Liver (tissue), 8 donors: ENCODE measurements at regions not wholly inside any gene's neighbourhood (a gene's known extent, or its start where the extent isn't known, plus 50 kb on each side); places are given as distances from the start of the nearest gene placed in this dataset.

Source experiments
- DNase-seq: peaks from one replicate; pipeline ENCODE4 v3.0.0-alpha.2; 2017; ENCODE audit warnings: low spot score
- H3K27ac ChIP-seq, 2 donors: one replicate each; pipeline ENCODE4 v1.7.0; 2013; ENCODE audit warnings: inconsistent platforms in 2 of 2, low read length in 2 of 2, control low read depth in 1 of 2, low read depth in 1 of 2, mild to moderate bottlenecking in 1 of 2
- H3K27me3 ChIP-seq, 4 donors: one replicate each; pipeline versions ENCODE4 v1.6.1 to v1.7.0; 2013; ENCODE audit warnings: low read length in 3 of 4, inconsistent platforms in 1 of 4, mild to moderate bottlenecking in 1 of 4, moderate library complexity in 1 of 4; ENCODE audit not compliant: control insufficient read depth in 4 of 4, insufficient read depth in 4 of 4
- H3K36me3 ChIP-seq, 4 donors: one replicate each; pipeline versions ENCODE4 v1.6.1 to v1.7.0; 2013; ENCODE audit warnings: low read length in 3 of 4, mild to moderate bottlenecking in 3 of 4, low read depth in 1 of 4, moderate library complexity in 1 of 4; ENCODE audit not compliant: control insufficient read depth in 4 of 4, insufficient read depth in 3 of 4
- H3K4me1 ChIP-seq, 4 donors: one replicate each; pipeline versions ENCODE4 v1.6.1 to v1.7.0; 2013; ENCODE audit warnings: low read length in 3 of 4, mild to moderate bottlenecking in 3 of 4, moderate library complexity in 1 of 4; ENCODE audit not compliant: control insufficient read depth in 4 of 4, insufficient read depth in 4 of 4
- H3K4me3 ChIP-seq, 3 donors: one replicate each; pipeline versions ENCODE4 v1.6.1 to v1.7.0; 2013; ENCODE audit warnings: low read length in 3 of 3, control low read depth in 1 of 3, low read depth in 1 of 3, mild to moderate bottlenecking in 1 of 3
- H3K9ac ChIP-seq, 2 donors: one replicate each; pipeline ENCODE4 v1.7.0; 2013; ENCODE audit warnings: low read length in 2 of 2, mild to moderate bottlenecking in 2 of 2, moderate library complexity in 2 of 2, control low read depth in 1 of 2, low read depth in 1 of 2
- H3K9me3 ChIP-seq, 4 donors: one replicate each; pipeline versions ENCODE4 v1.6.1 to v1.7.0; 2013; ENCODE audit warnings: low read length in 3 of 4; ENCODE audit not compliant: control insufficient read depth in 4 of 4
- ATF3 ChIP-seq: IDR thresholded peaks from 2 replicates; pipeline ENCODE4 v1.6.1; 2016; ENCODE audit warnings: antibody characterized with exemption
- CTCF ChIP-seq: fragments of 150-350 bp; IDR thresholded peaks from 2 replicates; pipeline ENCODE4 v1.5.1; 2017; ENCODE audit warnings: improper control_type of control experiment, low read depth, low read length; ENCODE audit not compliant: missing input control
- EGR1 ChIP-seq, 2 donors: IDR thresholded peaks; 2 replicates each; pipeline ENCODE4 v1.6.1; 2016 to 2018; ENCODE audit warnings: antibody characterized with exemption in 2 of 2, low read depth in 2 of 2
- FOXA1 ChIP-seq: IDR thresholded peaks from 2 replicates; pipeline ENCODE4 v1.6.1; 2016; ENCODE audit warnings: antibody characterized with exemption
- FOXA2 ChIP-seq: IDR thresholded peaks from 2 replicates; pipeline ENCODE4 v1.6.1; 2016; ENCODE audit warnings: antibody characterized with exemption
- HNF4A ChIP-seq, 2 donors: conservative IDR thresholded peaks; 2 replicates each; pipeline ENCODE4 v1.6.1; 2016; ENCODE audit warnings: antibody characterized with exemption in 2 of 2, mild to moderate bottlenecking in 2 of 2
- JUND ChIP-seq, 2 donors: IDR thresholded peaks; 2 replicates each; pipeline ENCODE4 v1.6.1; 2016; ENCODE audit warnings: antibody characterized with exemption in 2 of 2
- NR2F2 ChIP-seq: IDR thresholded peaks from 2 replicates; pipeline ENCODE4 v1.6.1; 2016; ENCODE audit warnings: antibody characterized with exemption
- RAD21 ChIP-seq, 2 donors: IDR thresholded peaks; 2 replicates each; pipeline ENCODE4 v1.6.1; 2016; ENCODE audit warnings: antibody characterized with exemption in 2 of 2, mild to moderate bottlenecking in 2 of 2
- REST ChIP-seq: IDR thresholded peaks from 2 replicates; pipeline ENCODE4 v1.6.1; 2016; ENCODE audit warnings: antibody characterized with exemption, mild to moderate bottlenecking
- RXRA ChIP-seq, 2 donors: IDR thresholded peaks; 2 replicates each; pipeline ENCODE4 v1.6.1; 2017 to 2018; ENCODE audit warnings: antibody characterized with exemption in 2 of 2, mild to moderate bottlenecking in 1 of 2
- SP1 ChIP-seq: IDR thresholded peaks from 2 replicates; pipeline ENCODE4 v1.6.1; 2018; ENCODE audit warnings: antibody characterized with exemption, mild to moderate bottlenecking
- TAF1 ChIP-seq: conservative IDR thresholded peaks from 2 replicates; pipeline ENCODE4 v1.6.1; 2016; ENCODE audit warnings: antibody characterized with exemption, mild to moderate bottlenecking
- YY1 ChIP-seq: IDR thresholded peaks from 2 replicates; pipeline ENCODE4 v1.6.1; 2016; ENCODE audit warnings: antibody characterized with exemption, mild to moderate bottlenecking
- ZBTB33 ChIP-seq: IDR thresholded peaks from 2 replicates; pipeline ENCODE4 v1.6.1; 2016; ENCODE audit warnings: antibody characterized with exemption
- WGBS: extraction: QIAGEN DNeasy Blood & Tissue Kit; methylation state at CpG from one replicate; pipeline ENCODE4 v1.1.7; 2013; 5-methylcytosine and 5-hydroxymethylcytosine counted together
- donor health status: healthy.
- donor health status: healthy.
- donor health status: healthy.
- donor health status: healthy.
- donor health status: healthy.

GRCh38 chr11:36777311-36777710 is 179.3 kb upstream of the RAG2 start:
- Histone ChIP-seq H3K9ac (no peak overlapping the region), H3K9me3 (no peaks in the 10 kb centered on the region), H3K4me1 (no peaks in the 10 kb centered on the region), H3K4me3 (no peak overlapping the region), H3K27me3 (no peaks in the 10 kb centered on the region), H3K27ac (no peak overlapping the region), H3K36me3 (no peaks in the 10 kb centered on the region)
- 69% methylated on average over 2 of the region's 2 CpGs for WGBS
- no peak for DNase-seq
- TF ChIP-seq RAD21 (IDR thresholded peaks at IDR 0.05), result no peak
- no peak for TF ChIP-seq FOXA2
- no peak for TF ChIP-seq EGR1 (IDR thresholded peaks at IDR 0.05; ENCODE audit: low read depth in 2 of 2)
- TF ChIP-seq NR2F2, result no peak
- TF ChIP-seq SP1, result no peak
- no peak for TF ChIP-seq ATF3
- no peak for TF ChIP-seq FOXA1
- no peak for TF ChIP-seq JUND (IDR thresholded peaks at IDR 0.05)
- TF ChIP-seq ZBTB33, result no peak
- TF ChIP-seq CTCF, result no peak
- no peak for TF ChIP-seq REST

GRCh38 chr11:36775756-36776155 is 177.7 kb upstream of the RAG2 start:
- Histone ChIP-seq H3K36me3 (no peaks in the 10 kb centered on the region), H3K9me3 (no peaks in the 10 kb centered on the region), H3K27me3 (no peaks in the 10 kb centered on the region), H3K9ac (no peak overlapping the region), H3K4me3 (no peak overlapping the region), H3K4me1 (no peaks in the 10 kb centered on the region), H3K27ac (no peak overlapping the region)
- DNase-seq, result no peak
- 76% methylated on average over 2 of the region's 2 CpGs for WGBS
- TF ChIP-seq TAF1 (no peak), SP1 (no peak), FOXA1 (no peak), YY1 (no peak), ATF3 (no peak), CTCF (no peak), HNF4A (conservative IDR thresholded peaks at IDR 0.05) (no peak), RXRA (IDR thresholded peaks at IDR 0.05) (no peak)
